ENCODE measurements at regions not wholly inside any gene's neighbourhood (a gene's known extent, or its start where the extent isn't known, plus 50 kb on each side); places are given as distances from the start of the nearest gene placed in this dataset.

DNA sequence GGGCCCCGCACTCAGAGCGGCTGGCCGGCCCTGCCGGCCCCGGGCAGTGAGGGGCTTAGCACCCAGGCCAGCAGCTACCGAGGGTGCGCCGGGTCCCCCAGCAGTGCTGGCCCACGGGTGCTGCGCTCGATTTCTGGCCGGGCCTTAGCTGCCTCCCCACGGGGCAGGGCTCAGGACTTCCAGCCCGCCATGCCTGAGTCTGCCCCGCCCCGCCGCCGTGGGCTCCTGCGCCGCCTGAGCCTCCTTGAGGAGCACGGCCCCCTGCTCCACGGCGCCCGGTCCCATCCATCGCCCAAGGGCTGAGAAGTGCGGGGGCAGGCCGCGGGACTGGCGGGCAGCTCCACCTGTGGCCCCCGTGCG is 67.9 kb upstream of the AMZ2 start:
- TF ChIP-seq, protein P1, sequence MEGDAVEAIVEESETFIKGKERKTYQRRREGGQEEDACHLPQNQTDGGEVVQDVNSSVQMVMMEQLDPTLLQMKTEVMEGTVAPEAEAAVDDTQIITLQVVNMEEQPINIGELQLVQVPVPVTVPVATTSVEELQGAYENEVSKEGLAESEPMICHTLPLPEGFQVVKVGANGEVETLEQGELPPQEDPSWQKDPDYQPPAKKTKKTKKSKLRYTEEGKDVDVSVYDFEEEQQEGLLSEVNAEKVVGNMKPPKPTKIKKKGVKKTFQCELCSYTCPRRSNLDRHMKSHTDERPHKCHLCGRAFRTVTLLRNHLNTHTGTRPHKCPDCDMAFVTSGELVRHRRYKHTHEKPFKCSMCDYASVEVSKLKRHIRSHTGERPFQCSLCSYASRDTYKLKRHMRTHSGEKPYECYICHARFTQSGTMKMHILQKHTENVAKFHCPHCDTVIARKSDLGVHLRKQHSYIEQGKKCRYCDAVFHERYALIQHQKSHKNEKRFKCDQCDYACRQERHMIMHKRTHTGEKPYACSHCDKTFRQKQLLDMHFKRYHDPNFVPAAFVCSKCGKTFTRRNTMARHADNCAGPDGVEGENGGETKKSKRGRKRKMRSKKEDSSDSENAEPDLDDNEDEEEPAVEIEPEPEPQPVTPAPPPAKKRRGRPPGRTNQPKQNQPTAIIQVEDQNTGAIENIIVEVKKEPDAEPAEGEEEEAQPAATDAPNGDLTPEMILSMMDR (IDR thresholded peaks at IDR 0.05; ENCODE audit: low read depth, low read length, missing control alignments): no peak
- DNase-seq (ENCODE audit: low read depth): no peak
- in situ Hi-C loops (cut with HindIII; ENCODE audit: low sequenced_read_pairs): no loop called here
- no peak overlapping the region for H3K4me3 ChIP-seq (ENCODE audit: low read depth, low read length)

DNA sequence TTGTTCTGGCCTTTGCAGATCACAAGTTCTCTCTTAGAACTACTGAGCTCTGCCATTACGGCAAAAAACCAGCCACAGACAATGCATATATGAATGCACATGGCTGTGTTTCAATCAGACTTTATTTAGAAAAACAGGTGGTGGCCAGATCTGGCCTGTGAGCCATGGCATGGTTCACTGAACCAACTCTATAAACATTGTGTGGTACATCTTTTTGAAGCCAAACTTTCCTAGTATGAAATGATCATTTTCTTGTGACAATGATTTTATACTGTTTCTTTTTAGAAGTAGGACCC is 65.9 kb upstream of the AMZ2 start:
- DNase-seq (ENCODE audit: low read depth): peak; percentile 23
- in situ Hi-C loops (cut with HindIII; ENCODE audit: low sequenced_read_pairs): no loop called here
- no peak overlapping the region for H3K4me3 ChIP-seq (ENCODE audit: low read depth, low read length)
- TF ChIP-seq, protein P1 (IDR thresholded peaks at IDR 0.05; ENCODE audit: low read depth, low read length, missing control alignments): no peak

DNA sequence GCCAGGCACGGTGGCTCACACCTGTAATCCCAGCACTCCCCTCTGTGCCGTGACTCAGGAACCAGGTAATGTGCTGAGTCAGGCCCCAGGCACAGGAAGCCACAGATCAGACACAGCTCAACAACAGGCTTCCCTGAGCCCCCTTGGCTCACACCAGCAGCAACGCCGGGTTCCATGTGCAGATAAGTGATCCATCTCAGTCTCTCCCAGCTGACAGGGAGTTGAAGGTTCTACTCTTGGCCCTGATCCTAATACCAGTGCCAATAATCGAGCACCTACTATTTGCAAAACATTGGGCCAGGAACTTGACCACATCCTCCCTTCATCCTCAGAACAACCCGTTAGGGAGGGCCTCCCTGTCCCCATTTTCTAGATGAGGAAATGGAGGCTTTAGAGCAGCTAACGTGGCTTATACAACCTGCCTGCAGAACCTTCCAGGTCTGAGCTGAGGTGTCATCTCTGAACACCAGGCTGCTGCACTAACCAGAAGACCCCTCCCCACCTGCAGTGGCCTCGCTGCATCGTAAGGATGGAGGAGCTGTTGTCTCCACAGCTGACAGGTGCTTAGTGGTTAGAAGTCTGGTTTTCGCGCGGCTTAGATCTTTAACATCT is 64.8 kb upstream of the AMZ2 start:
- in situ Hi-C loops (cut with HindIII; ENCODE audit: low sequenced_read_pairs): no loop called here
- no peak overlapping the region for H3K4me3 ChIP-seq (ENCODE audit: low read depth, low read length)
- TF ChIP-seq, protein P1 (IDR thresholded peaks at IDR 0.05; ENCODE audit: low read depth, low read length, missing control alignments): no peak
- DNase-seq (ENCODE audit: low read depth): no peak

DNA sequence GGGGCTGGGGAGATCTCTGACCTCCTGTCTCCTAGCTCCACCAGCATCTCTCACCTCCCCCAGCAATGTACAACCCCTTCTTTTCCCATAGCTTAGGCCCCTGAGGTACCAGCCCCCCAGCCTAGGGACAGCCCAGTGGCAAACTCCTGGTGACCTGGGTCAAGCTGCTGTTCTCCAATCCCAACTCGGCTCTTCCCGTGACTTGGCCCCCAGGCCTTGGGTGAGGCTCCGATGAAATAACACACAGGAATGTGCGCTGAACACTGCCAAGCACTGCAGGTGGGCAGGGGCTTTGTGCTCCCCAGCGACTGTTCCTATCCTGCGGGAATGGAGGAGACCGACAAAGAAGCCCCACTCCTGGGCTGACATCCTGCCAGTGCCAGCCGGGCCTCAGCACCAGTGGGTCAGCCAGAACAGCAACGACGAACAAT is 63.7 kb upstream of the AMZ2 start:
- peak; percentile 33 for DNase-seq (ENCODE audit: low read depth)
- no peak overlapping the region for H3K4me3 ChIP-seq (ENCODE audit: low read depth, low read length)
- TF ChIP-seq, protein P1 (IDR thresholded peaks at IDR 0.05; ENCODE audit: low read depth, low read length, missing control alignments): no peak
- in situ Hi-C loops (cut with HindIII; ENCODE audit: low sequenced_read_pairs): no loop called here

DNA sequence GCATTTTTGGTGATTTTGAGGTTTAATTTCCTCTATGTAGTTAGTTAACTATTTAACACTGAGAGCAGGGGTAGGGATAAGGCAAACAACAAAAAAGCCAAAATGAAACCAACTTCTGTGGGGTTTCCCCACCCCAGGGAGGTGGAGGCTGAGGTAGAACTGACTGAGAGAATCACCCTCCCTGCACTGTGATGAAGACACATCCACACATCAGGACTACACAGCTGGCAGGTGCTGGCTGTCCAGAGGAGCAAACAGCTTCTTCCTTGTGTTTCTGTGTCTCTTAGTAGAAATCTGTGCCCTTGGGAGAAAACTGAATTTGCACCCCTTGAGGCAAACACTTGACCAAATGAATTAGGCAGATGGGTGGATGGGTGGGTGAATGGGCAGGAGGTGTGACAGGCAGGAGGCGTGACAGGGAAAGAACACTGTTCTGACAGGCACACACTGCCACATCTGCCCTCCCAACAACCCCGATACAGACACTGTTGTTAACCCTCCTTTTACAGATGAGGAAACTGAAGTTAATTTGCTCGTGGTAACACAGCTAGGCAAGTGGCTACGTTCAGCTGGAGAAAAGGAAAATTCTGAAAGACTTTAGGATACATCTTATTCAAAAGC is 62.9 kb upstream of the AMZ2 start:
- no peak for DNase-seq (ENCODE audit: low read depth)
- TF ChIP-seq, protein P1 (IDR thresholded peaks at IDR 0.05; ENCODE audit: low read depth, low read length, missing control alignments): no peak
- no peak overlapping the region for H3K4me3 ChIP-seq (ENCODE audit: low read depth, low read length)
- in situ Hi-C loops (cut with HindIII; ENCODE audit: low sequenced_read_pairs): no loop called here

DNA sequence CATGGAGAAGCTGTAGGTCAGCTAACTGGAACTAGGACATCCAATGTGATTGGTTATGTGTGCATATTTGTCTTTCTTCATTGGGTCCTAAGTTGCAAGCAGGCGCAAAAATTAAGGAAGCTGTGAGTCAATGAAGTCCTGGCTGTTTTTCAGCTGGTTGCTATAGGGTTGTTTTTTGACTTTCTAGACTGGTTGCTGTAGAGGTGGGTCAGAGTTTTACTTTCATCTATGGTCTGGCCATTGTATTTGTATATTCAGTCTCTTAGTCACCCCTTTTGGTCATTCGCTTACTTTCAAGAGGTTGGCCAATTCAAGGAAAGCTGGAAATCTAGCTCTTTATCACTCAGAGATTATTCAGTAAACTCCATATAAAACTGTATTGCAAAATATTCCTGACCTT is 62.0 kb upstream of the AMZ2 start:
- DNase-seq (ENCODE audit: low read depth): no peak
- no peak overlapping the region for H3K4me3 ChIP-seq (ENCODE audit: low read depth, low read length)
- TF ChIP-seq, protein P1 (IDR thresholded peaks at IDR 0.05; ENCODE audit: low read depth, low read length, missing control alignments): no peak
- in situ Hi-C loops (cut with HindIII; ENCODE audit: low sequenced_read_pairs): no loop called here

All from astrocyte of the cerebellum (primary cell).